Right lobe of liver (tissue), 6 donors: ENCODE measurements at regions not wholly inside any gene's neighbourhood (a gene's known extent, or its start where the extent isn't known, plus 50 kb on each side); places are given as distances from the start of the nearest gene placed in this dataset.

Source experiments
- ATAC-seq, 4 donors: fragments of 200-7000 bp; cut with Tn5 transposase; one replicate each; pipeline ENCODE4 v1.9.1; 2020; ENCODE audit warnings: mild to moderate bottlenecking in 4 of 4, moderate library complexity in 4 of 4
- DNase-seq, 3 donors: peaks; one replicate each; pipeline ENCODE4 v3.0.0-alpha.2; 2020
- H3K27ac ChIP-seq, 3 donors: fragments of 200-600 bp; one replicate each; pipeline ENCODE4 v1.8.0; 2022
- H3K27me3 ChIP-seq, 2 donors: fragments of 200-600 bp; one replicate each; pipeline ENCODE4 v1.8.0; 2022
- H3K36me3 ChIP-seq, 4 donors: fragments of 200-600 bp; sonication (generic) in 1 of 4; one replicate each; pipeline versions ENCODE4 v1.5.1 to v1.8.0; 2017 to 2022; ENCODE audit warnings: control low read depth in 1 of 4
- H3K4me1 ChIP-seq, 4 donors: fragments of 200-600 bp; sonication (generic) in 1 of 4; one replicate each; pipeline versions ENCODE4 v1.5.1 to v1.8.0; 2017 to 2022; ENCODE audit warnings: control low read depth in 1 of 4
- H3K4me3 ChIP-seq, 3 donors: fragments of 200-600 bp; one replicate each; pipeline ENCODE4 v1.8.0; 2022
- H3K9me3 ChIP-seq, 4 donors: fragments of 200-600 bp; sonication (generic) in 1 of 4; one replicate each; pipeline versions ENCODE4 v1.5.1 to v1.8.0; 2017 to 2022; ENCODE audit warnings: control low read depth in 1 of 4
- POLR2A ChIP-seq: fragments of 450-650 bp; IDR thresholded peaks from one replicate; pipeline ENCODE4 v1.6.1; 2017; ENCODE audit warnings: antibody characterized with exemption, mild to moderate bottlenecking
- WGBS: methylation state at CpG from one replicate; pipeline ENCODE4 v1.1.6; 2018; ENCODE audit warnings: low coverage, low lambda C conversion rate; ENCODE audit not compliant: insufficient coverage; ENCODE audit errors: missing lambda C conversion rate; 5-methylcytosine and 5-hydroxymethylcytosine counted together
- intact Hi-C, 2 donors: fragments of 100-400 bp; cut with DNase I; formaldehyde crosslinking; loops; one replicate each; pipeline versions ENCODE4 v1.11.2 to v1.14.1; 2022
- TF ChIP-seq, protein P1 (sequence below), 4 donors: fragments of 200-600 bp in 3 of 4; fragments of 450-650 bp in 1 of 4; IDR thresholded peaks; one replicate each; pipeline versions ENCODE4 v1.5.1 to v1.8.0; 2016 to 2022; ENCODE audit warnings: antibody characterized with exemption in 4 of 4, mild to moderate bottlenecking in 2 of 4
- donor health status: DM: no; HTN: yes; CAD: no.
- donor health status: DM: no; HTN: no; CAD: no.
- donor health status: DM: no; HTN: no; CAD: no.
- donor health status: DM: no; HTN: yes; CAD: no.
- donor health status: DM: no; HTN: yes; CAD: no.

DNA sequence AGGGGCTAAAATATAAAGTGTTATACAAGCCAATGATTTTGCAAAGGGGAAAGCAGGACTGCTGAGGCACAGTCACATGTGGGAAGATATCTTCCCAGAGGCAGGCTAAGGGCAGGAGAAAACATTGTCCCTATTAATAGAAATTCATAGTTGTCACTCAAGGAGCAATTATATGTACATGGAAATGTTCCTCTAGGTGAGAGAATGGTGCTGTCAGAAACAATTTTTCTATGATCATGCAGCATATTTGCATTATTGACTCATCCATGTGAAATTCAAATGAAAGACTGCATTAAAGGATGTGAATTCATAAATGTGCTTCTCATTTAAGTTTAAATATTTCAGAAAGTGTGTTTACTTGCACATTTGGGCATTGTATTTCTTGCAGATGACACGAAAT, 775.9 kb upstream of the CDH9 start:
- H3K36me3 ChIP-seq: no peaks in the 10 kb centered on the region
- H3K4me1 ChIP-seq: no peaks in the 10 kb centered on the region
- TF ChIP-seq, protein P1, sequence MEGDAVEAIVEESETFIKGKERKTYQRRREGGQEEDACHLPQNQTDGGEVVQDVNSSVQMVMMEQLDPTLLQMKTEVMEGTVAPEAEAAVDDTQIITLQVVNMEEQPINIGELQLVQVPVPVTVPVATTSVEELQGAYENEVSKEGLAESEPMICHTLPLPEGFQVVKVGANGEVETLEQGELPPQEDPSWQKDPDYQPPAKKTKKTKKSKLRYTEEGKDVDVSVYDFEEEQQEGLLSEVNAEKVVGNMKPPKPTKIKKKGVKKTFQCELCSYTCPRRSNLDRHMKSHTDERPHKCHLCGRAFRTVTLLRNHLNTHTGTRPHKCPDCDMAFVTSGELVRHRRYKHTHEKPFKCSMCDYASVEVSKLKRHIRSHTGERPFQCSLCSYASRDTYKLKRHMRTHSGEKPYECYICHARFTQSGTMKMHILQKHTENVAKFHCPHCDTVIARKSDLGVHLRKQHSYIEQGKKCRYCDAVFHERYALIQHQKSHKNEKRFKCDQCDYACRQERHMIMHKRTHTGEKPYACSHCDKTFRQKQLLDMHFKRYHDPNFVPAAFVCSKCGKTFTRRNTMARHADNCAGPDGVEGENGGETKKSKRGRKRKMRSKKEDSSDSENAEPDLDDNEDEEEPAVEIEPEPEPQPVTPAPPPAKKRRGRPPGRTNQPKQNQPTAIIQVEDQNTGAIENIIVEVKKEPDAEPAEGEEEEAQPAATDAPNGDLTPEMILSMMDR (IDR thresholded peaks at IDR 0.05): no peak
- TF ChIP-seq POLR2A: no peak
- no peak for ATAC-seq
- 32% methylated on average over 1 of the region's 1 CpG for WGBS
- DNase-seq: no peak
- no peak overlapping the region for H3K4me3 ChIP-seq
- intact Hi-C loops: no loop called here
- H3K27ac ChIP-seq: no peak overlapping the region
- H3K9me3 ChIP-seq: no peaks in the 10 kb centered on the region
- H3K27me3 ChIP-seq: no peaks in the 10 kb centered on the region

DNA sequence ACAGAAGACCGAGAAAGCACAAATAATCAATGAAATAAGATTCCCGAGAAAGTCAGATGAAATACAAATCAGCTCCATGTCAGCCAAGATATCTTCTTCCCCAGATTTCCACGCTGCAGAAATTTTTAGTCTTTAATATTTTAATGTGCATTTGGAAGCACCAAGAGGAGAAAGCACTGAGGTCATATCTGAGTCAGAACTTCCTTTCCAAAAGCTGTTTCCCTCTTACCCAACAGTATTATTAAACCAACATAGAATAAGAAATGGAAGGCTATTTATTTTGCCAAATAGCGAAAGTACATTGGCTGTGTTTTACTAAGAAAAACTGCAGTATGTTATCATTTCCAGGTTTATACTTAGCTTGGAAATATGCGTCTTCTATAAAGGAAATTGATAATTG, 772.1 kb upstream of the CDH9 start:
- TF ChIP-seq POLR2A: no peak
- TF ChIP-seq, protein P1 (IDR thresholded peaks at IDR 0.05): no peak
- intact Hi-C loops: no loop called here
- Histone ChIP-seq H3K36me3 (no peaks in the 10 kb centered on the region), H3K4me3 (no peak overlapping the region), H3K4me1 (no peaks in the 10 kb centered on the region), H3K27ac (no peak overlapping the region), H3K9me3 (no peaks in the 10 kb centered on the region), H3K27me3 (no peaks in the 10 kb centered on the region)
- DNase-seq (no peak), ATAC-seq (no peak)
- 47% methylated on average over 5 of the region's 5 CpGs for WGBS

DNA sequence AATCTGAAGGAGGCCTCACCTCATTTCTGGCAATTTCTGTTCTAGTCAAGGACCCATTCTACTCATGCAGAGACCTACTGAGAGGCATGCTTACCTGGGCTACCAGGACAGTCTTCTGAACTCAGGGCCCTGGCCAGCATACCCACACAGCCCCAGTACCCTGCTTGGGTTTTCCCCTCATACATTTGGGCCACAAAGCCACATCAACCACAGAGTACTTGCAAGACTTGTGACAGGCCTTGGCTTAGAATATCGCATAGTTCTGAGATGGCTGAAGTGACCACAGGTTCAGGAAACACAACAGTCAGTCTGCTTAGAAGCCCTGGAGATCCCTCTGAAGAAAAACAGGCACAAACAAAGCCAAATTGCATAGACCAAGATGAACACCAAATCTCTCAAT, 758.8 kb upstream of the CDH9 start:
- no peak for TF ChIP-seq POLR2A
- TF ChIP-seq, protein P1 (IDR thresholded peaks at IDR 0.05): no peak
- Histone ChIP-seq H3K36me3 (no peaks in the 10 kb centered on the region), H3K4me3 (no peak overlapping the region), H3K27ac (no peak overlapping the region), H3K9me3 (peaks cover 0 to 4% (median 0%) of the 10 kb centered on the region in 4 donors), H3K4me1 (no peaks in the 10 kb centered on the region), H3K27me3 (no peaks in the 10 kb centered on the region)
- intact Hi-C loops: no loop called here
- no CpG with 5 or more reads among the region's 1 CpG for WGBS
- no peak for ATAC-seq
- no peak for DNase-seq

DNA sequence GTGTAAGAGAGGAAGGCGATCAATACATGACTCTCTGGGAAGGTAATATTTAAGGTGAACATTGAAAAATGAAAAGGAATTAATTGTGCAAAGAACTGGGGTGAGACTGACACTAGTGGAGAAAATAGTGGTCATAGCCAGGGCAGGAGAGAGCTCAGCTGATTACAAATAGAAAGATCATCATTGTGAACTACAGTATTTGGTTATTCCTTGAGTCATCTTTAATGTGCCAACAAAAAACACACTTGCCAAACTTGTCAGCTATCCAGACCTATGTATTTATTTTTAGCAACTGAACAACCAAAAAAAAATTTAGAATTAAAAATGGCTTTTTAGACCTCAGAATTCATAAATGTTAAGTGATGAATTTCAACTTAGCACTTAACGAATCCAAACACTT, 749.8 kb upstream of the CDH9 start:
- TF ChIP-seq, protein P1 (IDR thresholded peaks at IDR 0.05): no peak
- no peak for TF ChIP-seq POLR2A
- no peaks in the 10 kb centered on the region for H3K36me3 ChIP-seq
- H3K4me3 ChIP-seq: no peak overlapping the region
- ATAC-seq (no peak), DNase-seq (no peak)
- H3K4me1 ChIP-seq: no peaks in the 10 kb centered on the region
- no peaks in the 10 kb centered on the region for H3K9me3 ChIP-seq
- WGBS: 80% methylated on average over 2 of the region's 2 CpGs
- H3K27ac ChIP-seq: no peak overlapping the region
- intact Hi-C loops: no loop called here
- no peaks in the 10 kb centered on the region for H3K27me3 ChIP-seq

DNA sequence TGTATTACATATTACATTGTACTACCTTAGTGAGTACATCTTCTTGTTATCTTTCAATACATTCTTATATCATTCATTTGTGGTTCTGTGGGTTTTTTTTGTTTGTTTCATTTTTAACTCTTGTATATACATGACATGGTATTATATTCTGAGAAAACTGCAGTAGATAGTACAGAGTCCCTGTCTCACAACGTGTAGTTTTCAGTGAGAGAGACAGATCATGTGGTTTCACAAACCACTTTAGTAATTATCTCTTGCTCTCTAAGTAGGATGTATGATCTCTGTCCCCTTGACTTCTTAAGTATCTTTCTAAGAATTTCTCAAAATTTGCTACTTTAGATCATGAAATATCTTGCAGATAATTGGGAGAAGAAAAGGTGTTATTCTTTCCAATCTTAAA, 745.9 kb upstream of the CDH9 start:
- no peaks in the 10 kb centered on the region for H3K27me3 ChIP-seq
- DNase-seq (no peak), ATAC-seq (no peak)
- intact Hi-C loops: no loop called here
- H3K4me3 ChIP-seq: no peak overlapping the region
- H3K36me3 ChIP-seq: no peaks in the 10 kb centered on the region
- no peak for TF ChIP-seq POLR2A
- TF ChIP-seq, protein P1 (IDR thresholded peaks at IDR 0.05): no peak
- no peak overlapping the region for H3K27ac ChIP-seq
- H3K9me3 ChIP-seq: no peaks in the 10 kb centered on the region
- no peaks in the 10 kb centered on the region for H3K4me1 ChIP-seq
- 67% methylated on average over 1 of the region's 1 CpG for WGBS
